Neuronal stem cell (in vitro differentiated cells): ENCODE measurements at regions not wholly inside any gene's neighbourhood (a gene's known extent, or its start where the extent isn't known, plus 50 kb on each side); places are given as distances from the start of the nearest gene placed in this dataset.

Experiments used
- DNase-seq: peaks from one replicate; pipeline ENCODE4 v3.0.0-alpha.2; 2013; ENCODE audit warnings: low spot score
- H2AFZ ChIP-seq: one replicate; pipeline ENCODE4 v1.6.1; 2013; ENCODE audit warnings: mild to moderate bottlenecking, low read length, inconsistent platforms
- H2AK5ac ChIP-seq: 2 replicates; pipeline ENCODE4 v1.6.1; 2013; ENCODE audit warnings: low read depth, mild to moderate bottlenecking, inconsistent platforms, low read length, moderate library complexity, mixed read lengths
- H2BK120ac ChIP-seq: 2 replicates; pipeline ENCODE4 v1.6.1; 2013; ENCODE audit warnings: low read depth, mild to moderate bottlenecking, inconsistent platforms, low read length, moderate library complexity, mixed read lengths
- H2BK12ac ChIP-seq: one replicate; pipeline ENCODE4 v1.6.1; 2013; ENCODE audit warnings: low read length, inconsistent platforms
- H2BK15ac ChIP-seq: 2 replicates; pipeline ENCODE4 v1.6.1; 2013; ENCODE audit warnings: mild to moderate bottlenecking, low read length, inconsistent platforms, mixed read lengths
- H2BK5ac ChIP-seq: one replicate; pipeline ENCODE4 v1.6.1; 2013; ENCODE audit warnings: inconsistent platforms, mild to moderate bottlenecking, low read length, moderate library complexity
- H3K14ac ChIP-seq: one replicate; pipeline ENCODE4 v1.6.1; 2013; ENCODE audit warnings: low read length, inconsistent platforms
- H3K18ac ChIP-seq: 2 replicates; pipeline ENCODE4 v1.6.1; 2013; ENCODE audit warnings: low read length, inconsistent platforms
- H3K23ac ChIP-seq: 2 replicates; pipeline ENCODE4 v1.6.1; 2013; ENCODE audit warnings: low read depth, mild to moderate bottlenecking, mixed read lengths, low read length, inconsistent platforms; ENCODE audit not compliant: poor library complexity
- H3K27ac ChIP-seq: replicated peaks from 3 replicates; pipeline ENCODE4 v1.5.1; 2013; ENCODE audit warnings: low read length, inconsistent platforms
- H3K27me3 ChIP-seq, 3 experiments: 2 replicates each; pipeline ENCODE4 v1.6.1; 2013; ENCODE audit warnings: low read length in 3 of 3, mild to moderate bottlenecking in 2 of 3, inconsistent platforms in 1 of 3, low read depth in 1 of 3, mixed read lengths in 1 of 3, moderate library complexity in 1 of 3; ENCODE audit not compliant: control insufficient read depth in 3 of 3, insufficient read depth in 3 of 3
- H3K36me3 ChIP-seq, 2 donors: replicated peaks in 1 of 2; 2 replicates each; pipeline ENCODE4 v1.6.1; 2013; ENCODE audit warnings: low read length in 2 of 2; ENCODE audit not compliant: control insufficient read depth in 2 of 2, insufficient read depth in 2 of 2
- H3K4ac ChIP-seq: 2 replicates; pipeline ENCODE4 v1.6.1; 2013; ENCODE audit warnings: inconsistent platforms, mild to moderate bottlenecking, low read length, moderate library complexity
- H3K4me1 ChIP-seq, 2 donors: 1 replicate in 1 of 2; 2 replicates in 1 of 2; pipeline ENCODE4 v1.6.1; 2013; ENCODE audit warnings: low read length in 2 of 2, low read depth in 1 of 2; ENCODE audit not compliant: control insufficient read depth in 2 of 2, insufficient read depth in 1 of 2
- H3K4me2 ChIP-seq: one replicate; pipeline ENCODE4 v1.6.1; 2013; ENCODE audit warnings: mild to moderate bottlenecking, low read length, inconsistent platforms; ENCODE audit not compliant: insufficient read depth, poor library complexity, severe bottlenecking
- H3K4me3 ChIP-seq, 2 donors: 2 replicates each; pipeline ENCODE4 v1.5.1; 2013; ENCODE audit warnings: low read length in 2 of 2, mild to moderate bottlenecking in 2 of 2, inconsistent platforms in 1 of 2, moderate library complexity in 1 of 2
- H3K79me1 ChIP-seq: one replicate; pipeline ENCODE4 v1.6.1; 2013; ENCODE audit warnings: low read depth, mild to moderate bottlenecking, inconsistent platforms, low read length, moderate library complexity
- H3K9ac ChIP-seq: one replicate; pipeline ENCODE4 v1.6.1; 2013; ENCODE audit warnings: mild to moderate bottlenecking, low read depth, low read length, inconsistent platforms; ENCODE audit not compliant: poor library complexity
- H3K9me3 ChIP-seq, 2 donors: replicated peaks in 1 of 2; 2 replicates each; pipeline versions ENCODE3 to v1.6.1; 2013; ENCODE audit warnings: low read length in 2 of 2, mild to moderate bottlenecking in 2 of 2, inconsistent platforms in 1 of 2, low read depth in 1 of 2, mixed read lengths in 1 of 2, moderate library complexity in 1 of 2; ENCODE audit not compliant: control insufficient read depth in 2 of 2, insufficient read depth in 1 of 2
- H4K8ac ChIP-seq: one replicate; pipeline ENCODE4 v1.6.1; 2013; ENCODE audit warnings: low read depth, mild to moderate bottlenecking, inconsistent platforms, low read length, moderate library complexity
- H4K91ac ChIP-seq: one replicate; pipeline ENCODE4 v1.6.1; 2013; ENCODE audit warnings: low read length, low read depth, mild to moderate bottlenecking, inconsistent platforms; ENCODE audit not compliant: poor library complexity
- WGBS, 2 donors: extraction: QIAGEN DNeasy Blood & Tissue Kit; methylation state at CpG; one replicate each; pipeline ENCODE4 v1.1.7; 2013; ENCODE audit warnings: missing lambda C conversion rate in 2 of 2, mixed read lengths in 1 of 2; ENCODE audit not compliant: insufficient read length in 2 of 2, insufficient replicate concordance in 1 of 2; ENCODE audit errors: extremely low coverage in 2 of 2; 5-methylcytosine and 5-hydroxymethylcytosine counted together

- no peak overlapping the region for H2BK15ac ChIP-seq
- H3K14ac ChIP-seq = no peak overlapping the region
- H2BK5ac ChIP-seq = no peak overlapping the region
- H3K27ac ChIP-seq = no peak overlapping the region
- no peak overlapping the region for H3K4ac ChIP-seq
- no peak for DNase-seq
- no peaks in the 10 kb centered on the region for H3K36me3 ChIP-seq
- WGBS, 2 donors = no CpG with 5 or more reads among the region's 5 CpGs
- H2AK5ac ChIP-seq = no peak overlapping the region
- H3K9me3 ChIP-seq = no peaks in the 10 kb centered on the region
- H3K4me2 ChIP-seq = no peak overlapping the region
- no peaks in the 10 kb centered on the region for H3K4me1 ChIP-seq
- H4K8ac ChIP-seq = no peak overlapping the region
- H3K18ac ChIP-seq = no peak overlapping the region
- no peak overlapping the region for H2BK12ac ChIP-seq
- H3K23ac ChIP-seq = no peak overlapping the region
- H2AFZ ChIP-seq = no peak overlapping the region
- no peak overlapping the region for H3K4me3 ChIP-seq
- no peak overlapping the region for H3K9ac ChIP-seq
- no peak overlapping the region for H4K91ac ChIP-seq
- H2BK120ac ChIP-seq = no peak overlapping the region
- H3K27me3 ChIP-seq = no peaks in the 10 kb centered on the region
- H3K79me1 ChIP-seq = no peaks in the 10 kb centered on the region
These were observed 469.4 kb upstream of the SMIM21 start for GRCh38 chr18:75896865-75897264.

GRCh38 chr18:75895135-75895534 lies 467.6 kb upstream of the SMIM21 start:
- Histone ChIP-seq H3K79me1 (no peaks in the 10 kb centered on the region), H3K27ac (no peak overlapping the region), H2AFZ (no peak overlapping the region), H3K23ac (no peak overlapping the region), H3K9ac (no peak overlapping the region), H2BK15ac (no peak overlapping the region), H3K4me2 (no peak overlapping the region), H3K4ac (no peak overlapping the region), H3K18ac (no peak overlapping the region), H3K4me1 (no peaks in the 10 kb centered on the region), H3K9me3 (no peaks in the 10 kb centered on the region), H2BK5ac (no peak overlapping the region), H4K8ac (no peak overlapping the region), H2BK120ac (no peak overlapping the region), H3K36me3 (no peaks in the 10 kb centered on the region), H2BK12ac (no peak overlapping the region), H3K14ac (no peak overlapping the region), H4K91ac (no peak overlapping the region), H2AK5ac (no peak overlapping the region), H3K4me3 (no peak overlapping the region), H3K27me3 (no peaks in the 10 kb centered on the region)
- WGBS, 2 donors = no CpG with 5 or more reads among the region's 4 CpGs
- DNase-seq = no peak

GRCh38 chr18:75884728-75885127 lies 457.2 kb upstream of the SMIM21 start:
- H2BK5ac ChIP-seq = no peak overlapping the region
- peaks cover 0 to 2% of the 10 kb centered on the region in 2 donors for H3K9me3 ChIP-seq
- H3K4me3 ChIP-seq = no peak overlapping the region
- no peak overlapping the region for H3K27ac ChIP-seq
- H4K91ac ChIP-seq = no peak overlapping the region
- no peak for DNase-seq
- no peak overlapping the region for H2BK120ac ChIP-seq
- no peak overlapping the region for H3K23ac ChIP-seq
- H3K4me2 ChIP-seq = no peak overlapping the region
- no peak overlapping the region for H3K14ac ChIP-seq
- no peak overlapping the region for H2AK5ac ChIP-seq
- no peaks in the 10 kb centered on the region for H3K36me3 ChIP-seq
- H3K4me1 ChIP-seq = no peaks in the 10 kb centered on the region
- H2BK15ac ChIP-seq = no peak overlapping the region
- WGBS, 2 donors = no CpG with 5 or more reads among the region's 4 CpGs
- H3K9ac ChIP-seq = no peak overlapping the region
- H2AFZ ChIP-seq = no peak overlapping the region
- H3K79me1 ChIP-seq = no peaks in the 10 kb centered on the region
- no peaks in the 10 kb centered on the region for H3K27me3 ChIP-seq
- no peak overlapping the region for H3K18ac ChIP-seq
- H3K4ac ChIP-seq = no peak overlapping the region
- H2BK12ac ChIP-seq = no peak overlapping the region
- no peak overlapping the region for H4K8ac ChIP-seq

- H3K27ac ChIP-seq = no peak overlapping the region
- no peak overlapping the region for H2AFZ ChIP-seq
- no peaks in the 10 kb centered on the region for H3K79me1 ChIP-seq
- no peak overlapping the region for H3K23ac ChIP-seq
- no peaks in the 10 kb centered on the region for H3K9me3 ChIP-seq
- no peaks in the 10 kb centered on the region for H3K4me1 ChIP-seq
- H2BK120ac ChIP-seq = no peak overlapping the region
- no peak overlapping the region for H3K4me2 ChIP-seq
- DNase-seq = no peak
- H3K14ac ChIP-seq = no peak overlapping the region
- H4K8ac ChIP-seq = no peak overlapping the region
- H4K91ac ChIP-seq = no peak overlapping the region
- H3K4me3 ChIP-seq = no peak overlapping the region
- H3K27me3 ChIP-seq = no peaks in the 10 kb centered on the region
- H3K4ac ChIP-seq = no peak overlapping the region
- H3K36me3 ChIP-seq = no peaks in the 10 kb centered on the region
- no peak overlapping the region for H2BK12ac ChIP-seq
- H3K9ac ChIP-seq = no peak overlapping the region
- H2BK15ac ChIP-seq = no peak overlapping the region
- H3K18ac ChIP-seq = no peak overlapping the region
- H2AK5ac ChIP-seq = no peak overlapping the region
- no peak overlapping the region for H2BK5ac ChIP-seq
- WGBS, 2 donors = no CpG with 5 or more reads among the region's 6 CpGs
These were observed 453.5 kb upstream of the SMIM21 start for GRCh38 chr18:75880925-75881504.
